H54 (cell line): ENCODE measurements at regions not wholly inside any gene's neighbourhood (a gene's known extent, or its start where the extent isn't known, plus 50 kb on each side); places are given as distances from the start of the nearest gene placed in this dataset.
"Not testable (repeated sequence)": the region's sequence is repeated elsewhere in the genome, so short reads cannot be mapped to it uniquely, and the experiment has no call there.

ENCODE experiments used
- DNase-seq: peaks from one replicate; pipeline ENCODE4 v3.0.0; 2011; ENCODE audit warnings: low spot score, mixed read lengths; ENCODE audit not compliant: insufficient read length
- FAIRE-seq: peaks from 3 replicates; lab custom pipeline; 2011; peaks lifted over from hg19 to GRCh38; lab: Jason Lieb, UNC
- POLR2A ChIP-seq: IDR thresholded peaks from 2 replicates; pipeline ENCODE4 v1.6.1; 2011; ENCODE audit warnings: low read depth, mild to moderate bottlenecking, low read length

- DNase-seq (no peak), FAIRE-seq (no peak)
- TF ChIP-seq POLR2A, result no peak
Measured at GRCh38 chr2:238528953-238529781, 102.4 kb downstream of the ASB1 start.

GRCh38 chr2:238531017-238531645, 104.4 kb downstream of the ASB1 start:
- FAIRE-seq, DNase-seq: not testable (repeated sequence)

- DNase-seq, FAIRE-seq: not testable (repeated sequence)
Measured at GRCh38 chr2:238543732-238544131, 117.0 kb downstream of the ASB1 start.

- DNase-seq (no peak), FAIRE-seq (no peak)
- no peak for TF ChIP-seq POLR2A
Measured at GRCh38 chr2:238548902-238549462, 122.3 kb downstream of the ASB1 start.

- DNase-seq, result no peak
- no peak for FAIRE-seq
- no peak for TF ChIP-seq POLR2A
Measured at GRCh38 chr2:238549866-238550265, 123.1 kb downstream of the ASB1 start.

GRCh38 chr2:238551091-238551490, 124.4 kb downstream of the ASB1 start:
- FAIRE-seq (no peak), DNase-seq (no peak)
- TF ChIP-seq POLR2A, result no peak

- FAIRE-seq, result no peak
- DNase-seq, result no peak
- no peak for TF ChIP-seq POLR2A
Measured at GRCh38 chr2:238552226-238552625, 125.5 kb downstream of the ASB1 start.

- TF ChIP-seq POLR2A, result no peak
- FAIRE-seq (no peak), DNase-seq (no peak)
Measured at GRCh38 chr2:238553159-238553558, 126.4 kb downstream of the ASB1 start.

- no peak for TF ChIP-seq POLR2A
- FAIRE-seq, result no peak
- DNase-seq, result no peak
Measured at GRCh38 chr2:238554468-238555315, 128.0 kb downstream of the ASB1 start.

- DNase-seq, result no peak
- FAIRE-seq, result no peak
- no peak for TF ChIP-seq POLR2A
Measured at GRCh38 chr2:238555786-238556542, 129.2 kb downstream of the ASB1 start.

- FAIRE-seq (no peak), DNase-seq (no peak)
- TF ChIP-seq POLR2A, result no peak
Measured at GRCh38 chr2:238557431-238557830, 130.7 kb downstream of the ASB1 start.

GRCh38 chr2:238557936-238558335, 131.2 kb downstream of the ASB1 start:
- TF ChIP-seq POLR2A, result no peak
- FAIRE-seq (no peak), DNase-seq (no peak)

- FAIRE-seq, result no peak
- DNase-seq, result no peak
- TF ChIP-seq POLR2A, result no peak
Measured at GRCh38 chr2:238558456-238559099, 131.9 kb downstream of the ASB1 start.
